ENCODE measurements at regions not wholly inside any gene's neighbourhood (a gene's known extent, or its start where the extent isn't known, plus 50 kb on each side); places are given as distances from the start of the nearest gene placed in this dataset.

- TF ChIP-seq ZNF324 (tag by site-specific recombination; IDR thresholded peaks at IDR 0.05) = no peak
- no peak for TF ChIP-seq ZNF747 (tag by site-specific recombination; IDR thresholded peaks at IDR 0.05)
- TF ChIP-seq CTCF (tag by site-specific recombination; IDR thresholded peaks at IDR 0.05) = no peak
Observed at GRCh38 chr15:67935244-67935643, 95.4 kb upstream of the RNU6-1 start.

Measured in HEK293 (cell line).